ENCODE measurements at regions not wholly inside any gene's neighbourhood (a gene's known extent, or its start where the extent isn't known, plus 50 kb on each side); places are given as distances from the start of the nearest gene placed in this dataset.

DNA sequence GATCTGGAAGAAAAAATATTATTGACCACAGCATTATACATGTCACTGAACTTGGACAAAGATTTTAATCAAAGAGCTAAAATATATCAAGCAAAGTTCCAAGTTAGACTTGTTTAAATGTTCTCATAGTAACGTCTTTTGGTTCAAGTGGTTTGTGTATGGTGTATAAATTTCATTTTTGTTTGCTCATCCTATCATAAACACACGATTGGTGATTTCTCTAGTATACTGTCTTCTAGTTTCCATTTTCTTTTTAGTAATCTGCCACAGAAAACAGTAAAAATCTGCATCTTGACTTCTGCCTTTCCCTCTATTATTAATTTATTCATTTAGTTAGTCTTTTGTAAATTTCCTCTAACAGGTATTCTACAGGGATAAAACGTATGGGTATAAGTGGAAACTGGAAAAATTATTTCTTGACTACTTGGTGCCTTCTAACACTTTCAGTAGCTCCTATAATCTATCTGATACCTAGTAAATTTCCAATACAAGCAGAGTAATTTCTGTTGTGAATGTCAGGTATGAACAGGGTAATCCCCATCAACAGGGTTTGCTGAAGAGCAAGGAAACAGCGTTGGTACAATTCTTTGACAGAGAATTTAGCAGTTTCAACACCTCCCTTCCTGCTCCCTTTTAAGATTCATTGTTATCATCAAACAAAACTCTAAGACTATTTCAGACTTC is 268.0 kb downstream of the PTPRC start:
- no peak for DNase-seq

- no peak for DNase-seq
Measured at GRCh38 chr1:198907423-198907746, 268.5 kb downstream of the PTPRC start.

DNA sequence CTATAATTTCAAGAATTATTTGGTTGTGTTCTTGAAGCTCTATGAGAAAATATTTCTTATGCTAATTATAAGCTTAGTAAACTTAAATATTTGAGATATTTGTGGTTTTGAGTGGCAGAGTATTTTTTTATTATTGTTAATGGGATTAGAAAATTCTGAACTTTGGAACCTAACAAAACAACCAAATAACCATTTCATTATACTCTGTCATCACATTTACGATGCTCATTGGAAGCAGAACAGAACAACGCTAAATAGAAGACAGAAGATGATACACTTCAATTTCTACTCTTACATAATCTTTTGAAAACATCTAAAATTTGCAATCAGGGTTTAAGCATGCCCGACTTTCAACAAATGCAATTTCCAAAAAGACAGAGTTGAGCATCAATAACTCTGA is 270.2 kb downstream of the PTPRC start:
- DNase-seq: no peak

- no peak for DNase-seq
Measured at GRCh38 chr1:198909973-198910372, 271.1 kb downstream of the PTPRC start.

DNA sequence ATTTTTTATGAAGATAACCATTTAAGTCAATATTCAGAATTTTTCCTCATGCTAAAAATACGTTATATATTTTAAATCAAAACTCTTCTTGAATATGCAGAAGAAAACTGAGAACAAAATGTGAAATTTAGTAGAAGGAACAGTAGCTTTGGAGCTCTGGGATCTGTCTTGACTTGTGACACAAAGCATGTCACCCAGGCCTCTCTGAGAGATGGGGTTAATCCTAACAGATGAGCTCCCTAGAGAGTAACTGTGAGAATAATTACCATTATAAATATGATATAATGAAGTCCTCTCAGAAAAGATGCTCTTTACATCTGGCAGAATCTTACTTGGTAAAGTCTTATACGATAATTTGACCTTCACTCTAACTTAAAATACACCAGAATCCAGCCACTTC is 272.0 kb downstream of the PTPRC start:
- DNase-seq: no peak

DNA sequence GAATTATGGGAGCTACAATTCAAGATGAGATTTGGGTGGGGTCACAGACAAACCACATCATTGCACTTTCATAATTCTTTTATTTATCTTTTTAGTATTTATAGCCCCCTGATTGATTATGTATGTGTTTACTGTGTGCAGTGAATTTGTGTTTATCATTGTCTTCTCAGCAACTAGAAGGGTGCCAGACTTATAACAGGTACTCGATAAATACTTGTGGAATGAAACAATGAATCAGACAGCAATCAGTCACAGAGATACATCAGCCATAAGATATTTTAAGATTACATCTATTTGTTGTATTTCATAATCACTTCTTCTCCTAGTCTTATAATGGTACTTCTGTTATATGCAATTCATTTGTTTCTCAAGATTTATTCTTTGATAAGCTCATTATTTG is 273.2 kb downstream of the PTPRC start:
- DNase-seq: no peak

- no peak for DNase-seq
Measured at GRCh38 chr1:198913667-198914066, 274.8 kb downstream of the PTPRC start.

GRCh38 chr1:198915327-198916231 is 276.7 kb downstream of the PTPRC start:
- DNase-seq: no peak

GRCh38 chr1:198917226-198917625 is 278.4 kb downstream of the PTPRC start:
- no peak for DNase-seq

GRCh38 chr1:198918920-198919319 is 280.1 kb downstream of the PTPRC start:
- DNase-seq: no peak

DNA sequence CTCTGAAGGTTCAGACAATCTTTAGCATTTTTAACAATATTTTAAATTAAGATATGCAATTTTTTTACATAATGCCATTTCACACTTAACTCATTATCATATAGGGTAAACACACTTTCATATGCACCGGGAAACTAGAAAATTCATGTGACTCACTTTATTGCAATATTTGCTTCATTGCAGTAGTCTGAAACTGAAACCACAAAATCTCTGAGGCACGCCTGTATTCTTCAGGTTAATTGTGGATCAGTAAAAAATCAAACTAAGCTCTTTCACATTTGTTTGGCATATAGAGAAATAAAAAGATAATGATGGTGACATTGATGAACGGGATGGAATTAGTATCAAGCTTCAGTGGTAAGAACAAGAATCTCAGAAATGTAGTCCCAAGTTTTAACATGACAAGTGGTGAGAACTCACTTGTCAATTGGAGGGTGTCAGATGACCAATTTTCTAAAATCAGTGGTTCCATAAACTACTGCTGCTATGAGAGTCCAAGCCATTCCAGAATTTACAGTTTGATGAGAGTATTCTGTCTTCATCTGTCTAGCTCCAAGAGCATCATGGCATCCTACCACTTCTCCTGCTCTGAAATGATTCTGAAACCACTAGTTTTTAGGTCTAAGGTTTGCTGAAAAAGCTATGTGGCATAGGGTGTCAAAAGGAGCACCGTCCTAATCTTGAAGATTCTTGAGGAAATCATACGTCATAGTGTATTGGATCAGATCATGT is 281.0 kb downstream of the PTPRC start:
- DNase-seq: peak in 1 of 5 donors; percentile 78

DNA sequence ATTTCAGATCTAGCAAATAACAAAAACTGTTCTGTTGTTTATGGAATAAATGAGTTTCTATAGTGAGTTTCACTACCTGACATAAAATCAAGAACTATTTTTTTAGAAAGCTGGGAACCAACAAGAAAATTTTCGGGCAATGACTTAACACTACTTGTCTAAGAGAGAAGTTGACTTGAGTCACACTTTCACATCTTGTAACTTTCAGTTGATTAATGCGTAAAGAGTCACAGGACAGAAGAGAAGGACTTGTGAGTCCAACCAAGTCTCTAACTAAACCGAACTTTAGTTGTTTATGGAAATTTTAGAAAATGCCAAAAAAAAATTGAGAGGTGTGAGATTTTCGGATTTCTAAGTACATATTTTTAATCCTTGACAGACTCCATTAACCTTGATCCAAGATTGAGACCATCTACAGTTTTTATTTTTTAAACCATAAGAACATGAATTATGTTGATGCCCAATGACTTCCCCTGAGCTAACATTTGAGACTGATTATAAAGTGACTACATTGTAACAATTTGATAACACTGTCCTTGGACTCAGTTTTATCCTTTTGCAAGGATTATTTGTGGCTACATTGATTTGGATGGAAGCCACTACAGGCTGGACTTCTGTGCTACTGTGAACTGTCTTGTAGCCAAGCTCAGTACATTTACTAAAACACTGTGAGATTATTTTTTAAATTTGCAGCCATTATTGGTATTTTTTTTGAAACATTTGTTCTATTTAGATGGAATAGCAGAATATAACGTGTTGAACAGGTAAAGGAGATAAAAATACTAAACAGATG is 284.0 kb downstream of the PTPRC start:
- DNase-seq: peak in 1 of 5 donors; percentile 76

GRCh38 chr1:198923993-198924392 is 285.2 kb downstream of the PTPRC start:
- peak in 1 of 5 donors; percentile 39 for DNase-seq

DNA sequence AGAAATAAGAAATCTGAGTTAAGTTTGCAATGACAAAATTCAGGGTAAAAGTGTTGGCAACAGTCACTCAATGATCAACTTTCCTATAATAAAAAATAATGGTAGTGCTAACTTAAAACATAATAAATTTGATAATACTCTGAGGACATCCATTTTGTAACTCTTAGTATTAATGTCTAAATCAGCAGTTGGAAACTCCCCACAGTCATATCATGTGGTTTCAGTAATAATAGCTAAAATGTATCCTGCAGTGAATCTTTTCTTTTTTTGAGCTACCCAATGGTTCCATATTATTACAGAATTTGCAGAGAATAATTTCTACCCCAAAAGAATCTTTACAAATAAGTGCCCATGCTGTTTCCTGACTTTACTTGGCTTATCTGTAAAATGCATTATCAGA is 286.7 kb downstream of the PTPRC start:
- no peak for DNase-seq

DNA sequence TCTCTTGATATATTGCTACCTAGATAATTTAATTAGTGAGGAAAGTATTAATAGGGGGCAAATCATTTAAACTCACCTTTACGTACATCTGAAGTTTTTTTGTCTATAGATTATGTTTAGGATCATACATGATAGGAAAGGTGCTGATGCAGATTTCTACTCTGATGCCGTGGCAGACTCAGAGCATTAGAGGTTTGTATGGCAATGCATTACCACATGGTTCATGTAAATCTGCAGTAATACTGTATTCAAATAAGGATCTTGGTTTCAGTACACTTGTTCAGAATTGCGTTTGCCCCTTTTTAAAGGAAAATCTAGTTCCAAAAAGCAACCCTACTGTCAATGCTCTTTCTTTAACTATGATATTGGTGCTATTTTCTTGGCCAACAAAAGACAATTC is 288.3 kb downstream of the PTPRC start:
- DNase-seq: peak in 1 of 5 donors; percentile 39

DNA sequence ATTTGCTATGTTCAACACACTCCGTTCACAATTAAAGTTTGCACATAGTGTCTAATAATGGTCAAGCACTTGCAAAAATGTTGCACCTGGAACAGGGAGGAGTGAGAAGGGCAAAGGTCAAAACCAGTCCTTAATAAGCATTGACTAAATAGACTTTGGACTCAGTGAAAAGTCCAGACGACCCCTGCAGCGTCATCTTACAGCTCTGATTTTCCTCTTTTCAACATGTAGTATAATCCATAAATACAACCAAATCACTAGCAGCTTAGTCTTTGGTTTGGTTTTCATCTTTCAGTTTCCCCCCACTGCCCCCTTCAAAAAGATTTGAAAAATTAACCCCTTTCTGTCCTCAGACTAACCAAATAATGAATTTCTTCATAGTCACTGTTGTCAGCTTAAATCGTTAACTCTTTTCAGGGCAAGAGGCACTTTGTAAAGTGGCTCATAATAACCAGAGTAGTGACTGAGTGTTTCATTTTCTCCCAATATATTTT is 290.3 kb downstream of the PTPRC start:
- no peak for DNase-seq

DNA sequence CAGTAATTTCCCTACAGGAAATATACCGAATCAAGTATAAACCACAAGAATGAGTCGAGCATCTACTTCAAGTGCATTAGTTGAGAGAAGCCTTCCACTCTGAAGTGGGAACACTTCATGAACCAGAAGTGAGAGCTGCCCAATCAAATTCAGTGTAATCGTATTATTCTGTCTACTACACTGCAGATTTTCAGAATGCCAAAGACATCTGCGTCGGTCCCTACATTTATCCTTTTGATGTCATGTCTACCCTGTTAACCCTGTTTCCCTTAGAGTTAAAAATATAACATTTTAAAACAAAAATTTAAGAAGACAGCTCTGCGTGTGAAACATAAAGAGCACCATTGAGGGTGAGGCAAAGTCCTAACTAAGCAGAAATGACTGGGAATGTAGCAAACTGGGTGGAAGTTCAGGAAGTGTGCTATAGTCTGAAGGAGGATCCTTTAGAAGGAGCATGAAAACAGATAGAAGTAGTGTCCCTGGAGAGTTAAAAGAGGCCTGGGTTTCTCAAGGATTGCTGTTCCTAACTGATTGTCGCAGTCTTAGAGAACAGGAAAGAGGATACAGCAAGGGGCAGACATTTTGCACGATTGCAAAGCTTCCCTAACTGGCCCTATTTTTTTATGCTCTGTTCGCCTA is 291.2 kb downstream of the PTPRC start:
- DNase-seq: peak in 1 of 5 donors; percentile 62

GRCh38 chr1:198932351-198932991 is 293.6 kb downstream of the PTPRC start:
- peak in 1 of 5 donors; percentile 45 for DNase-seq

- no peak for DNase-seq
Measured at GRCh38 chr1:198933515-198934222, 294.8 kb downstream of the PTPRC start.

DNA sequence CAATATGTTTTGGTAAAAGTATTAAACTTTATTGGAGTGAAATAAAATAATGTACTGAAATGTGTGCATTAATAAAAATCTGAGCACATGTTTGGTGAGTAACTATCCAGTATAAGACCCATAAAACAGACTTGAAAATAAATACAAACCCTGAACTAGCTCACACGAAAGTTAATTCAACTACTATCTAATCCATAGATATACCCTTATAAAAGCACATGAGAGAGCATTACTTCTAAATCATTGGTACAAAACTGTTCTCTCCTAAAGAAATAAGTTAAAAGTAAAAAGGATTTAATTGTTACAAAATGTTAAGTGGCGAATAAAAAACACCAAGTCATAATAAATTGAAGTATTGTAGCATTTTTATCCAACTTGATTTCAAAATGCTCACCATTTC is 295.6 kb downstream of the PTPRC start:
- no peak for DNase-seq

GRCh38 chr1:198934901-198935305 is 296.1 kb downstream of the PTPRC start:
- DNase-seq: peak; percentile 13 to 88 (median 47)
